GM19035 (cell line): ENCODE measurements at regions not wholly inside any gene's neighbourhood (a gene's known extent, or its start where the extent isn't known, plus 50 kb on each side); places are given as distances from the start of the nearest gene placed in this dataset.

ENCODE experiments used
- ATAC-seq: cut with Tn5 transposase; IDR thresholded peaks from one replicate; pipeline ENCODE4 v1.9.1; 2021; ENCODE audit not compliant: unreplicated experiment

DNA sequence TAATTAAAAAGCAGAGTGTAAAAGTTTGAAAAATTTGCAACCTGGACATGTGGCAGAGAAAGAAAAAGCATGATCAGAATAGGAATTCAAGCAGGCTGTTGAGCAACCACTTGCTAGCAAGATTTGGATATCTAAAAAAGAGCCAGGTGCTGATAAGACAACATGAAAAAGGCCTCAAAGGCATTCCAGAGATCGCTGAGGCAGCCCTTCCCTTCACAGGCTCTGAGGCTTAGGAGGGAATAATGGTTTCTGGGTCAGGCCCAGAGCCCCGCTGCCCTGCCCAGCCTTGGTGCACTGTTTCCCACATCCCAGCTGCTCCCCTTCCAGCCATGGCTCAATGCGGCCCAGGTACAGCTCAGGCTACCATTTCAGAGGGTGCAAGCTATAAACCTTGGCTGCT, 64.1 kb upstream of the EEPD1 start:
- no peak for ATAC-seq

- ATAC-seq = no peak
Measured at GRCh38 chr7:36090976-36091873, 61.8 kb upstream of the EEPD1 start.

DNA sequence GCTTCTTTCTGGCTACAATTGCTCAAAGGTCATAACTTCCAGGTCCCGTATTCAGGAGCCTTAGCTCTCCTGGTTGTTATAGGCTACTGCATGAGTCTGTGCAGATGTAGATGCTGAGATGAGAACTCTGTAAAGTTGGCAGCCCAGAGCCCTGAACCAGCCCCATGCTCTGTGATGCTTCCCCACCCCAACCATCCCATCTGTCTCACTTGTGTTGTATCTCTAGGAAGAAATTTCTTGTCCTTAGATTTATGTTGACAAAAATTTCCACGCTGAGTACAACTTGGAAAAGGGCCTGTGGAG, 61.2 kb upstream of the EEPD1 start:
- no peak for ATAC-seq

DNA sequence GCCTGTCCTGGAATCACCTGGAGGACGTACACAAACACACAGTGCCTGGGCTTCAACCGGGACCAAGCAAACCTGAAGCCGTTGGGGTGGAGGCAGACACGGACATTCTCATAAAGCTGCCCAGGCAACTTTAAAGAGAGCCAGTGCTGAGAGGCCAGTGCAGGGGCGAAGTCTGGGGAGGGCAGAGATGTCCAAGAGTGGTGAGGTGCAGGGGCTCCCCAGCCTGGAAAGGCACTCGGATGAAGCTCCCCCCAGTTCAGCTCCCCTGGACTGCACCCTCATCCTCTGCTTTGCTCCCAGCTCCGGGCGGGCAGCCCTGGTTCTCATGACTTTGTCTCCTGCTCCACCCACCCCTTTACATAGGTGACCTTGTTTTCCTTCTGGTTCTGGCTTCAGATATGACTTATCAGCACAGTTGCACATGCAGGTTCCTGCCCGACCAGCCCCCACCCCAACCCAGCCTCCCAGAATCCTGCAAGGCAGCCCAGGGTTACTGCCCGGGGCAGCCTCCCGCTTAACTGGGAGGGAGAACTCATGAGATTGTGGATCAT, 60.8 kb upstream of the EEPD1 start:
- ATAC-seq = no peak

DNA sequence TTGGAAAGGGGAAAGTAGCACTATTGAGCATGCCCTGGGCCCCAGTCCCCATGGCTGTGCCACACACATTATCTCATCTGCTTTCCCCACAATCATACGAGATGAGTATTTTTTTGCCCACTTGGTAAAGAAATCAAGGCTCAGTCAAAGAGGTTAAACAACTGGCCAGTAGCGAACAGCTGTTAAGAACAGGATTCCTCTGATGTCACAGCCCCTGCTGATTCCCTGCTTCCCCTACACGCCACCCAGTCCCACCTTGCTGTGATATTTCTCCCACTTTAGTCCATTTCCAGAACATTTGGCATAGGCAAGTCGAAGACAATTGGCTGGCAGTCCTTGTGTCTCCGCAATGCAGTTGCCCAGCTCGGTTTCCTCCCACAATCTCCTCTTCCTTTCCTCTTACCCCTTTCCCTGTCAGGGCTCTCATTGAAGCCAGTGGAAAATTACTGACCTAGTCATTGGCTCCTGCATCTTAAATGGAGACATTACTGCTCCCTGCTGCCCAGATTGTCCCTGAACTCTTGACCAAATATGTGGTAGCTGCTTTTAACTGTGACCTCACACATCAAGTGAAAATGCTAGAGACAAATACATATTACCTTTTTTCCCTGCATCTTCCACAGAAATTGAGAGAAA, 56.5 kb upstream of the EEPD1 start:
- no peak for ATAC-seq

- no peak for ATAC-seq
Measured at GRCh38 chr7:36098096-36098495, 55.0 kb upstream of the EEPD1 start.

DNA sequence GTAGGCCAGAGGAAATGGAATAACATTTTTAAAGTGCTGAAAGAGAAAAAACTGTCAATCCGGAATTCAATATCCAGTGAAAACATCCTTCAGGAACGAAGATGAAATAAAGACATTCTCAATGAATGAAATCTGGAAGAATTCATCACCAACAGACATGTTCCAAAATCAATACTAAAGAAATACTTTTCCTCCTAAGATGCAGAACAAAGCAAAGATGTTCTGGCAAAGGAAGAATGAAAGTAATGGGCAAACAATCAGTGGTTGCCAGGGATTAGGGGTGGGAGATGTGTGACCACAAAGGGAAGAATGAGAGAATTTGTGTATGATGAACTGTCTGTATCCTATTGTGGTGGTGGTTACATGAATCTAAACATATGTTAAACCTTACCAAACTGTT, 52.8 kb upstream of the EEPD1 start:
- ATAC-seq = no peak

GRCh38 chr7:36100634-36101033, 52.4 kb upstream of the EEPD1 start:
- ATAC-seq = no peak
